CD14-positive monocyte (primary cell): ENCODE measurements at regions not wholly inside any gene's neighbourhood (a gene's known extent, or its start where the extent isn't known, plus 50 kb on each side); places are given as distances from the start of the nearest gene placed in this dataset.
"Not testable (repeated sequence)": the region's sequence is repeated elsewhere in the genome, so short reads cannot be mapped to it uniquely, and the experiment has no call there.

Experiments used
- DNase-seq, 3 donors: peaks; one replicate each; pipeline ENCODE4 v3.0.0-alpha.2; 2011 to 2022
- H2AFZ ChIP-seq: 2 replicates; pipeline ENCODE4 v1.6.0; 2012; ENCODE audit warnings: mild to moderate bottlenecking, low read depth, low read length, inconsistent platforms; ENCODE audit not compliant: insufficient read depth, poor library complexity, severe bottlenecking
- H3K27ac ChIP-seq, 2 donors: 1 replicate in 1 of 2; 2 replicates in 1 of 2; pipeline ENCODE4 v1.5.1; 2012 to 2013; ENCODE audit warnings: low read length in 2 of 2, control low read depth in 1 of 2, inconsistent platforms in 1 of 2, low read depth in 1 of 2, mild to moderate bottlenecking in 1 of 2
- H3K27me3 ChIP-seq, 2 donors: one replicate each; pipeline versions ENCODE4 v1.6.0 to v1.6.1; 2011 to 2013; ENCODE audit warnings: low read length in 2 of 2; ENCODE audit not compliant: control insufficient read depth in 2 of 2, insufficient read depth in 2 of 2
- H3K36me3 ChIP-seq, 2 donors: replicated peaks in 1 of 2; 1 replicate in 1 of 2; 2 replicates in 1 of 2; pipeline versions ENCODE4 v1.5.1 to v1.6.1; 2012 to 2013; ENCODE audit warnings: low read length in 2 of 2, control low read depth in 1 of 2, inconsistent platforms in 1 of 2, mild to moderate bottlenecking in 1 of 2; ENCODE audit not compliant: insufficient read depth in 2 of 2, control insufficient read depth in 1 of 2
- H3K4me1 ChIP-seq, 2 donors: 1 replicate in 1 of 2; 2 replicates in 1 of 2; pipeline versions ENCODE4 v1.5.1 to v1.6.1; 2012 to 2013; ENCODE audit warnings: low read length in 2 of 2, control low read depth in 1 of 2, inconsistent platforms in 1 of 2, mild to moderate bottlenecking in 1 of 2, moderate library complexity in 1 of 2; ENCODE audit not compliant: insufficient read depth in 2 of 2, control insufficient read depth in 1 of 2
- H3K4me2 ChIP-seq: replicated peaks from 2 replicates; pipeline ENCODE3; 2012; ENCODE audit warnings: low read length, moderate library complexity, mild to moderate bottlenecking; ENCODE audit not compliant: poor library complexity, severe bottlenecking; ENCODE audit errors: extremely low read depth
- H3K4me3 ChIP-seq, 3 experiments: fragments of 200-600 bp in 1 of 3; sonication (generic) in 1 of 3; replicated peaks in 1 of 3; 1 replicate in 2 of 3; 2 replicates in 1 of 3; pipeline ENCODE4 v1.5.1; 2011 to 2013; ENCODE audit warnings: low read length in 3 of 3, mild to moderate bottlenecking in 3 of 3, control low read depth in 2 of 3, low read depth in 2 of 3, inconsistent platforms in 1 of 3, moderate library complexity in 1 of 3
- H3K79me2 ChIP-seq: 2 replicates; pipeline ENCODE4 v1.6.0; 2012; ENCODE audit warnings: mild to moderate bottlenecking, control low read depth, inconsistent platforms, low read length, moderate library complexity; ENCODE audit not compliant: insufficient read depth
- H3K9ac ChIP-seq: 2 replicates; pipeline ENCODE4 v1.6.0; 2017; ENCODE audit warnings: low read length, mild to moderate bottlenecking; ENCODE audit not compliant: insufficient read depth, poor library complexity, severe bottlenecking
- H3K9me3 ChIP-seq, 2 donors: replicated peaks in 1 of 2; 1 replicate in 1 of 2; 2 replicates in 1 of 2; pipeline versions ENCODE4 v1.5.1 to v1.6.1; 2012 to 2013; ENCODE audit warnings: low read length in 2 of 2, control low read depth in 1 of 2; ENCODE audit not compliant: control insufficient read depth in 1 of 2, insufficient read depth in 1 of 2
- H4K20me1 ChIP-seq: 2 replicates; pipeline ENCODE4 v1.6.0; 2012; ENCODE audit warnings: mild to moderate bottlenecking, low read length, control low read depth, moderate library complexity; ENCODE audit not compliant: insufficient read depth
- H3K27ac Mint-ChIP-seq, 7 donors: one replicate each; pipeline ENCODE4 v1.8.0; 2020; ENCODE audit warnings: mild to moderate bottlenecking in 7 of 7, mixed read lengths in 7 of 7, moderate library complexity in 6 of 7, inconsistent platforms in 2 of 7
- H3K27me3 Mint-ChIP-seq, 3 donors: one replicate each; pipeline ENCODE4 v1.8.0; 2021 to 2022; ENCODE audit warnings: low read depth in 3 of 3, mild to moderate bottlenecking in 3 of 3, mixed read lengths in 3 of 3, moderate library complexity in 3 of 3, inconsistent platforms in 1 of 3
- H3K36me3 Mint-ChIP-seq, 2 donors: one replicate each; pipeline ENCODE4 v1.8.0; 2020; ENCODE audit warnings: mixed read lengths in 2 of 2, inconsistent platforms in 1 of 2, mild to moderate bottlenecking in 1 of 2
- H3K4me1 Mint-ChIP-seq: one replicate; pipeline ENCODE4 v1.8.0; 2020; ENCODE audit warnings: mild to moderate bottlenecking, mixed read lengths
- H3K4me3 Mint-ChIP-seq, 2 donors: one replicate each; pipeline ENCODE4 v1.8.0; 2020; ENCODE audit warnings: mild to moderate bottlenecking in 2 of 2, mixed read lengths in 2 of 2, moderate library complexity in 1 of 2
- H3K9me3 Mint-ChIP-seq, 7 donors: one replicate each; pipeline ENCODE4 v1.8.0; 2020 to 2022; ENCODE audit warnings: mixed read lengths in 7 of 7, mild to moderate bottlenecking in 6 of 7, moderate library complexity in 6 of 7, inconsistent platforms in 2 of 7
- CTCF ChIP-seq: fragments of 200-600 bp; IDR thresholded peaks from one replicate; pipeline ENCODE4 v1.8.0; 2022; ENCODE audit warnings: antibody characterized with exemption, mild to moderate bottlenecking
- WGBS: methylation state at CpG from one replicate; pipeline ENCODE4 v1.1.5; 2013; ENCODE audit warnings: missing lambda C conversion rate; ENCODE audit not compliant: insufficient coverage; 5-methylcytosine and 5-hydroxymethylcytosine counted together
- intact Hi-C, 2 donors: fragments of 100-400 bp; cut with micrococcal nuclease; formaldehyde crosslinking; loops; one replicate each; pipeline versions ENCODE4 v1.15.0 to v1.15.1; 2023

- no peak overlapping the region for H3K4me2 ChIP-seq
- TF ChIP-seq CTCF = no peak
- H3K9me3 ChIP-seq = peaks cover 11 to 15% of the 10 kb centered on the region in 2 donors
- H4K20me1 ChIP-seq = no peaks in the 10 kb centered on the region
- H3K4me3 ChIP-seq = no peak overlapping the region
- H3K4me3 Mint-ChIP-seq = no peak overlapping the region
- no peak overlapping the region for H3K27ac ChIP-seq
- H3K27me3 Mint-ChIP-seq = peaks cover 0 to 3% (median 0%) of the 10 kb centered on the region in 3 donors
- no peaks in the 10 kb centered on the region for H3K36me3 Mint-ChIP-seq
- no peaks in the 10 kb centered on the region for H3K79me2 ChIP-seq
- H2AFZ ChIP-seq = no peak overlapping the region
- H3K4me1 ChIP-seq = no peaks in the 10 kb centered on the region
- no peak overlapping the region for H3K27ac Mint-ChIP-seq
- no CpG with 5 or more reads among the region's 1 CpG for WGBS
- intact Hi-C loops = no loop called here
- H3K36me3 ChIP-seq = no peaks in the 10 kb centered on the region
- no peak for DNase-seq
- H3K9ac ChIP-seq = no peak overlapping the region
- H3K9me3 Mint-ChIP-seq = peaks cover 8 to 17% (median 13%) of the 10 kb centered on the region in 7 donors
- H3K27me3 ChIP-seq = no peaks in the 10 kb centered on the region
- H3K4me1 Mint-ChIP-seq = no peaks in the 10 kb centered on the region
These were observed 165.7 kb downstream of the NPR3 start for GRCh38 chr5:32876791-32877190.

- no CpG with 5 or more reads among the region's 3 CpGs for WGBS
- H3K4me3 ChIP-seq, H3K27ac ChIP-seq, H3K36me3 Mint-ChIP-seq, H3K4me1 Mint-ChIP-seq, H3K79me2 ChIP-seq, H3K4me3 Mint-ChIP-seq, H3K4me1 ChIP-seq, H2AFZ ChIP-seq, intact Hi-C loops, H3K27me3 ChIP-seq, H3K36me3 ChIP-seq, DNase-seq, H3K27ac Mint-ChIP-seq, H3K9ac ChIP-seq, H4K20me1 ChIP-seq, H3K27me3 Mint-ChIP-seq, H3K4me2 ChIP-seq: not testable (repeated sequence)
- peaks cover 6 to 10% of the 10 kb centered on the region in 2 donors for H3K9me3 ChIP-seq
- peaks cover 6 to 20% (median 11%) of the 10 kb centered on the region in 7 donors for H3K9me3 Mint-ChIP-seq
These were observed 168.2 kb downstream of the NPR3 start for GRCh38 chr5:32879364-32879763.
